ENCODE measurements at regions not wholly inside any gene's neighbourhood (a gene's known extent, or its start where the extent isn't known, plus 50 kb on each side); places are given as distances from the start of the nearest gene placed in this dataset.
"Not testable (repeated sequence)": the region's sequence is repeated elsewhere in the genome, so short reads cannot be mapped to it uniquely, and the experiment has no call there.

DNA sequence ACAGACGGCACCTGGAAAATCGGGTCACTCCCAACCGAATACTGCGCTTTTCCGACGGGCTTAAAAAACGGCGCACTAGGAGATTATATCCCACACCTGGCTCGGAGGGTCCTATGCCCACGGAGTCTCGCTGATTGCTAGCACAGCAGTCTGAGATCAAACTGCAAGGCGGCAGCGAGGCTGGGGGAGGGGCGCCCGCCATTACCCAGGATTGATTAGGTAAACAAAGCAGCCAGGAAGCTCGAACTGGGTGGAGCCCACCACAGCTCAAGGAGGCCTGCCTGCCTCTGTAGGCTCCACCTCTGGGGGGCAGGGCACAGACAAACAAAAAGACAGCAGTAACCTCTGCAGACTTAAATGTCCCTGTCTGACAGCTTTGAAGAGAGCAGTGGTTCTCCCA lies 64.5 kb downstream of the SLC30A10 start:
- H3K4me3 ChIP-seq (ENCODE audit: control insufficient read depth in 2 of 3, extremely low read depth in 1 of 3, insufficient read depth in 2 of 3, low read depth in 1 of 3, low read length in 3 of 3); dilution Hi-C loops (cut with MboI; ENCODE audit: extremely low pct_ligation_motif_present, low sequenced_read_pairs); H4K20me1 ChIP-seq (ENCODE audit: control insufficient read depth, extremely low read depth, insufficient read depth, low read length); H3K79me2 ChIP-seq (ENCODE audit: control insufficient read depth, insufficient read depth, low read length); H3K4me1 ChIP-seq (ENCODE audit: control insufficient read depth, extremely low read depth, insufficient read depth, low read length); H3K9me1 ChIP-seq (ENCODE audit: control insufficient read depth, extremely low read depth, insufficient read depth, low read length); DNase-seq (ENCODE audit: low read depth, low spot score); H3K27ac ChIP-seq (ENCODE audit: control insufficient read depth, insufficient read depth, low read length); FAIRE-seq; H3K36me3 ChIP-seq (ENCODE audit: control insufficient read depth in 2 of 2, extremely low read depth in 1 of 2, insufficient read depth in 2 of 2, low read length in 2 of 2); H3K4me2 ChIP-seq (ENCODE audit: control insufficient read depth, extremely low read depth, insufficient read depth, low read depth, low read length); H3K9me3 ChIP-seq (ENCODE audit: control insufficient read depth, low read depth, low read length); H3K27me3 ChIP-seq (ENCODE audit: control insufficient read depth, extremely low read depth, insufficient read depth, low read length); H2AFZ ChIP-seq (ENCODE audit: control insufficient read depth, low read length); H3K9ac ChIP-seq (ENCODE audit: control insufficient read depth, extremely low read depth, insufficient read depth, low read length): not testable (repeated sequence)

DNA sequence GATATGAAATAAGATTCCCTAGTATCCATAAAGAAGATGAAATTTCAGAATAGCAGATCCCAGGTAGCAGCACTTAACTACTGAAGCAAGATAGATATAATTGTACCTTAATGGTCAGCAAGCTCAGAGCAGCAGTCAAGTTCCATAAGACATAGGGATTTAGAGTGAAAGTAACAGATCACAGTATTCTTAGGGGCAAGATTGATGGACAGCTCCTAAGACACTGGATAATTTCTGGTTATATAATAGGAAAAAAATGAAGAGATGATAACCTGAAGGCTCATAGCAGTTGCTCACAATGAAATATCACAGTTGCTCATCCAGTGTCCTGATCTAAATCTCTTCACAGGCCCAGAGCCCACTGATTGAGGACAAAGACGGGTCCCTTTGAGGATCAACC lies 66.0 kb downstream of the SLC30A10 start:
- H2AFZ ChIP-seq (ENCODE audit: control insufficient read depth, low read length) = no peak overlapping the region
- H3K27me3 ChIP-seq (ENCODE audit: control insufficient read depth, extremely low read depth, insufficient read depth, low read length) = no peaks in the 10 kb centered on the region
- no peak for TF ChIP-seq CTCF (optimal IDR thresholded peaks at IDR 0.05 in 1 of 3, IDR thresholded peaks at IDR 0.05 in 1 of 3, conservative IDR thresholded peaks at IDR 0.05 in 1 of 3; ENCODE audit: extremely low read depth in 1 of 3, insufficient read depth in 2 of 3, low read length in 3 of 3)
- no peak for TF ChIP-seq EZH2 (IDR thresholded peaks at IDR 0.05; ENCODE audit: low read length)
- H3K79me2 ChIP-seq (ENCODE audit: control insufficient read depth, insufficient read depth, low read length) = no peaks in the 10 kb centered on the region
- H3K9me3 ChIP-seq (ENCODE audit: control insufficient read depth, low read depth, low read length) = no peaks in the 10 kb centered on the region
- H3K9me1 ChIP-seq (ENCODE audit: control insufficient read depth, extremely low read depth, insufficient read depth, low read length) = no peaks in the 10 kb centered on the region
- H3K27ac ChIP-seq (ENCODE audit: control insufficient read depth, insufficient read depth, low read length) = no peak overlapping the region
- DNase-seq (ENCODE audit: low read depth, low spot score) (no peak), FAIRE-seq (no peak)
- no peak overlapping the region for H3K4me2 ChIP-seq (ENCODE audit: control insufficient read depth, extremely low read depth, insufficient read depth, low read depth, low read length)
- H3K9ac ChIP-seq (ENCODE audit: control insufficient read depth, extremely low read depth, insufficient read depth, low read length) = no peak overlapping the region
- dilution Hi-C loops (cut with MboI; ENCODE audit: extremely low pct_ligation_motif_present, low sequenced_read_pairs) = no loop called here
- no peaks in the 10 kb centered on the region for H3K4me1 ChIP-seq (ENCODE audit: control insufficient read depth, extremely low read depth, insufficient read depth, low read length)
- H3K36me3 ChIP-seq (ENCODE audit: control insufficient read depth in 2 of 2, extremely low read depth in 1 of 2, insufficient read depth in 2 of 2, low read length in 2 of 2) = no peaks in the 10 kb centered on the region
- no peak overlapping the region for H3K4me3 ChIP-seq (ENCODE audit: control insufficient read depth in 2 of 3, extremely low read depth in 1 of 3, insufficient read depth in 2 of 3, low read depth in 1 of 3, low read length in 3 of 3)
- H4K20me1 ChIP-seq (ENCODE audit: control insufficient read depth, extremely low read depth, insufficient read depth, low read length) = no peaks in the 10 kb centered on the region

DNA sequence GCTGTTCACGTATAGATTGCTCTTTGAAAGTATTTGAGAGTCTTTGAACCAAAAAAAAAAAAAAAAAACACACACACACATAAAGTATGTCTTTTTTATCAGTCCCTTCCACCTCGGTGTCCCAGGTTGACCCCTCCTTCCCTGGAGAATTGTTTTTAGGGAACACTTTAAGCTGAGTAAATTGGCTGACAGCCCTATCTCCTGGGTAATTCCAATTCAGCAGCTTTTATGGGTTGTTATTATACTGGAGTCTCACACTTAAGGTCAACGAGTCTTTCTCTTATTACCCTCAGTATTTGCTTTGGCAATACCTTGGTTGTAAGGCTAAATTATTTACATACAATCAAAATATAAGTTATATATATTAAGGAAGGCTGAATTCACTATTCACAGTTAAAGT lies 69.4 kb downstream of the SLC30A10 start:
- no peaks in the 10 kb centered on the region for H3K27me3 ChIP-seq (ENCODE audit: control insufficient read depth, extremely low read depth, insufficient read depth, low read length)
- H3K27ac ChIP-seq (ENCODE audit: control insufficient read depth, insufficient read depth, low read length) = no peak overlapping the region
- H3K4me2 ChIP-seq (ENCODE audit: control insufficient read depth, extremely low read depth, insufficient read depth, low read depth, low read length) = no peak overlapping the region
- no peak overlapping the region for H3K4me3 ChIP-seq (ENCODE audit: control insufficient read depth in 2 of 3, extremely low read depth in 1 of 3, insufficient read depth in 2 of 3, low read depth in 1 of 3, low read length in 3 of 3)
- H3K9ac ChIP-seq (ENCODE audit: control insufficient read depth, extremely low read depth, insufficient read depth, low read length) = no peak overlapping the region
- H3K79me2 ChIP-seq (ENCODE audit: control insufficient read depth, insufficient read depth, low read length) = no peaks in the 10 kb centered on the region
- no peaks in the 10 kb centered on the region for H3K36me3 ChIP-seq (ENCODE audit: control insufficient read depth in 2 of 2, extremely low read depth in 1 of 2, insufficient read depth in 2 of 2, low read length in 2 of 2)
- dilution Hi-C loops (cut with MboI; ENCODE audit: extremely low pct_ligation_motif_present, low sequenced_read_pairs) = no loop called here
- no peak for DNase-seq (ENCODE audit: low read depth, low spot score)
- H2AFZ ChIP-seq (ENCODE audit: control insufficient read depth, low read length) = no peak overlapping the region
- H4K20me1 ChIP-seq (ENCODE audit: control insufficient read depth, extremely low read depth, insufficient read depth, low read length) = no peaks in the 10 kb centered on the region
- no peaks in the 10 kb centered on the region for H3K9me3 ChIP-seq (ENCODE audit: control insufficient read depth, low read depth, low read length)
- no peaks in the 10 kb centered on the region for H3K4me1 ChIP-seq (ENCODE audit: control insufficient read depth, extremely low read depth, insufficient read depth, low read length)
- TF ChIP-seq CTCF (optimal IDR thresholded peaks at IDR 0.05 in 1 of 3, IDR thresholded peaks at IDR 0.05 in 1 of 3, conservative IDR thresholded peaks at IDR 0.05 in 1 of 3; ENCODE audit: extremely low read depth in 1 of 3, insufficient read depth in 2 of 3, low read length in 3 of 3) (no peak), EZH2 (IDR thresholded peaks at IDR 0.05; ENCODE audit: low read length) (no peak)
- no peaks in the 10 kb centered on the region for H3K9me1 ChIP-seq (ENCODE audit: control insufficient read depth, extremely low read depth, insufficient read depth, low read length)
- no peak for FAIRE-seq
